IMR-90 (cell line): ENCODE measurements at regions not wholly inside any gene's neighbourhood (a gene's known extent, or its start where the extent isn't known, plus 50 kb on each side); places are given as distances from the start of the nearest gene placed in this dataset.

ENCODE experiments used
- ATAC-seq: fragments of 200-7000 bp; cut with Tn5 transposase; 2 replicates; pipeline ENCODE4 v1.9.1; 2020; ENCODE audit warnings: low read depth, mild to moderate bottlenecking, moderate library complexity
- BruUV-seq: library from RNA; stranded (reverse); fragments of 400-500 nt; replicated peaks from 2 replicates; lab custom pipeline; 2021; lab: Mats Ljungman, UMichigan
- CTCF ChIA-PET: fragments of 300-600 bp; formaldehyde crosslinking; extraction: SDS; loops from one replicate; lab custom pipeline; 2021; ENCODE audit warnings: antibody characterized with exemption; lab: Yijun Ruan, JAX
- POLR2A ChIA-PET: fragments of 300-600 bp; sonication (Branson Sonifier 250); formaldehyde crosslinking; loops from one replicate; lab custom pipeline; 2022; ENCODE audit warnings: antibody characterized with exemption; ENCODE audit not compliant: unreplicated experiment; lab: Charles Lee
- DNase-seq: peaks from one replicate; pipeline ENCODE4 v3.0.0; 2013
- H2AFZ ChIP-seq: replicated peaks from 2 replicates; pipeline ENCODE3; 2013; ENCODE audit warnings: low read length, mild to moderate bottlenecking; ENCODE audit not compliant: poor library complexity
- H2AK5ac ChIP-seq: 2 replicates; pipeline ENCODE4 v1.6.1; 2013; ENCODE audit warnings: low read depth, low read length, inconsistent platforms
- H2AK9ac ChIP-seq: replicated peaks from 2 replicates; pipeline ENCODE3; 2013; ENCODE audit warnings: mild to moderate bottlenecking, low read depth, low read length, moderate library complexity; ENCODE audit not compliant: poor library complexity
- H2BK120ac ChIP-seq: 2 replicates; pipeline ENCODE4 v1.6.1; 2013; ENCODE audit warnings: low read depth, low read length, inconsistent platforms
- H2BK15ac ChIP-seq: 3 replicates; pipeline ENCODE4 v1.6.1; 2013; ENCODE audit warnings: low read depth, low read length, inconsistent platforms
- H2BK20ac ChIP-seq: 2 replicates; pipeline ENCODE4 v1.6.1; 2013; ENCODE audit warnings: low read depth, mild to moderate bottlenecking, inconsistent platforms, low read length, moderate library complexity
- H2BK5ac ChIP-seq: 2 replicates; pipeline ENCODE4 v1.6.1; 2013; ENCODE audit warnings: mild to moderate bottlenecking, low read depth, low read length, inconsistent platforms; ENCODE audit not compliant: poor library complexity, severe bottlenecking
- H3K14ac ChIP-seq: replicated peaks from 2 replicates; pipeline ENCODE4 v1.6.1; 2013; ENCODE audit warnings: low read depth, low read length, inconsistent platforms
- H3K18ac ChIP-seq: 2 replicates; pipeline ENCODE4 v1.6.1; 2013; ENCODE audit warnings: low read depth, low read length, control low read depth
- H3K23ac ChIP-seq: 2 replicates; pipeline ENCODE4 v1.6.1; 2013; ENCODE audit warnings: low read depth, low read length, inconsistent platforms
- H3K27ac ChIP-seq: 2 replicates; pipeline ENCODE4 v1.5.1; 2013; ENCODE audit warnings: mild to moderate bottlenecking, control low read depth, low read length; ENCODE audit not compliant: insufficient read depth
- H3K27me3 ChIP-seq: 2 replicates; pipeline ENCODE4 v1.6.1; 2013; ENCODE audit warnings: low read length; ENCODE audit not compliant: control insufficient read depth, insufficient read depth
- H3K36me3 ChIP-seq: 2 replicates; pipeline ENCODE4 v1.6.1; 2013; ENCODE audit warnings: low read length, mixed read lengths; ENCODE audit not compliant: control insufficient read depth, insufficient read depth
- H3K4ac ChIP-seq: 2 replicates; pipeline ENCODE4 v1.6.1; 2013; ENCODE audit warnings: low read depth, low read length, inconsistent platforms
- H3K4me1 ChIP-seq: 2 replicates; pipeline ENCODE4 v1.6.1; 2013; ENCODE audit warnings: low read length, mixed read lengths; ENCODE audit not compliant: control insufficient read depth, insufficient read depth
- H3K4me2 ChIP-seq: 2 replicates; pipeline ENCODE4 v1.6.1; 2013; ENCODE audit warnings: low read depth, mild to moderate bottlenecking, control low read depth, low read length, moderate library complexity
- H3K4me3 ChIP-seq: 2 replicates; pipeline ENCODE4 v1.5.1; 2013; ENCODE audit warnings: low read depth, mild to moderate bottlenecking, control low read depth, low read length, moderate library complexity; ENCODE audit not compliant: insufficient read depth
- H3K56ac ChIP-seq: 2 replicates; pipeline ENCODE4 v1.6.1; 2013; ENCODE audit warnings: low read length, inconsistent platforms; ENCODE audit not compliant: insufficient read depth; ENCODE audit errors: extremely low read depth
- H3K79me1 ChIP-seq, 2 experiments: 2 replicates each; pipeline ENCODE4 v1.6.1; 2013; ENCODE audit warnings: low read length in 2 of 2, inconsistent platforms in 1 of 2, low read depth in 1 of 2
- H3K9ac ChIP-seq: 2 replicates; pipeline ENCODE4 v1.6.1; 2013; ENCODE audit warnings: low read depth, low read length, control low read depth
- H3K9me1 ChIP-seq: 2 replicates; pipeline ENCODE4 v1.6.1; 2013; ENCODE audit warnings: low read length, inconsistent platforms; ENCODE audit not compliant: insufficient read depth
- H3K9me3 ChIP-seq: 2 replicates; pipeline ENCODE4 v1.6.1; 2013; ENCODE audit warnings: low read length; ENCODE audit not compliant: control insufficient read depth, insufficient read depth
- H4K20me1 ChIP-seq: 2 replicates; pipeline ENCODE4 v1.6.1; 2013; ENCODE audit warnings: low read length, inconsistent platforms; ENCODE audit not compliant: insufficient read depth
- H4K5ac ChIP-seq: 2 replicates; pipeline ENCODE4 v1.6.1; 2013; ENCODE audit warnings: mild to moderate bottlenecking, low read depth, low read length, control low read depth
- H4K8ac ChIP-seq, 2 experiments: 2 replicates each; pipeline ENCODE4 v1.6.1; 2013; ENCODE audit warnings: low read depth in 2 of 2, low read length in 2 of 2, control low read depth in 1 of 2, inconsistent platforms in 1 of 2
- H4K91ac ChIP-seq: 2 replicates; pipeline ENCODE4 v1.6.1; 2013; ENCODE audit warnings: low read depth, low read length, inconsistent platforms; ENCODE audit not compliant: insufficient read depth
- BHLHE40 ChIP-seq: fragments of 150-350 bp; IDR thresholded peaks from 2 replicates; pipeline ENCODE4 v1.6.1; 2016; ENCODE audit warnings: mild to moderate bottlenecking, low read depth, low read length
- CHD1 ChIP-seq: IDR thresholded peaks from 2 replicates; pipeline ENCODE4 v1.6.1; 2012; ENCODE audit warnings: low read depth, low read length, improper control_type of control experiment
- CTCF ChIP-seq: conservative IDR thresholded peaks from 2 replicates; pipeline ENCODE4 v1.5.1; 2012; ENCODE audit warnings: mild to moderate bottlenecking, low read depth, low read length, improper control_type of control experiment
- FOS ChIP-seq: fragments of 150-350 bp; IDR thresholded peaks from 2 replicates; pipeline ENCODE4 v1.6.1; 2016; ENCODE audit warnings: low read depth, low read length
- MAZ ChIP-seq: IDR thresholded peaks from 2 replicates; pipeline ENCODE4 v1.6.1; 2012; ENCODE audit warnings: low read depth, mild to moderate bottlenecking, low read length, improper control_type of control experiment, moderate library complexity, borderline replicate concordance
- MXI1 ChIP-seq: IDR thresholded peaks from 2 replicates; pipeline ENCODE4 v1.6.1; 2012; ENCODE audit warnings: low read depth, mild to moderate bottlenecking, low read length, moderate library complexity, borderline replicate concordance
- RAD21 ChIP-seq: IDR thresholded peaks from 2 replicates; pipeline ENCODE4 v1.6.1; 2012; ENCODE audit warnings: low read length, improper control_type of control experiment
- RCOR1 ChIP-seq: IDR thresholded peaks from 2 replicates; pipeline ENCODE4 v1.6.1; 2012; ENCODE audit warnings: mild to moderate bottlenecking, low read length, improper control_type of control experiment; ENCODE audit not compliant: insufficient replicate concordance
- SMC3 ChIP-seq: fragments of 150-350 bp; IDR thresholded peaks from 2 replicates; pipeline ENCODE4 v1.6.1; 2016; ENCODE audit warnings: low read depth, mild to moderate bottlenecking, antibody characterized with exemption, low read length, moderate library complexity
- USF2 ChIP-seq: fragments of 150-350 bp; IDR thresholded peaks from 2 replicates; pipeline ENCODE4 v1.6.1; 2017; ENCODE audit warnings: mild to moderate bottlenecking, antibody characterized with exemption, low read length, low read depth
- WGBS, 2 experiments: methylation state at CpG; one replicate each; pipeline versions ENCODE4 v1.1.5 to v1.1.7; 2013; ENCODE audit warnings: missing lambda C conversion rate in 2 of 2; ENCODE audit not compliant: insufficient read length in 1 of 2; ENCODE audit errors: extremely low coverage in 2 of 2; 5-methylcytosine and 5-hydroxymethylcytosine counted together
- dilution Hi-C: fragments of 300-500 bp; cut with HindIII; formaldehyde crosslinking; loops from one replicate; pipeline ENCODE4 v1.14.3; 2018; ENCODE audit warnings: low sequenced_read_pairs; ENCODE audit not compliant: unreplicated experiment
- in situ Hi-C: fragments of 300-500 bp; cut with MboI; formaldehyde crosslinking; loops from 3 replicates; pipeline ENCODE4 v1.14.3; 2019; ENCODE audit warnings: low sequenced_read_pairs, inconsistent platforms, mixed read lengths
- intact Hi-C: fragments of 100-400 bp; cut with micrococcal nuclease; formaldehyde crosslinking; loops from 2 replicates; pipeline ENCODE4 v1.10.0; 2022

GRCh38 chr6:91490671-91491301, 903.9 kb upstream of the MAP3K7 start:
- Histone ChIP-seq H3K9me1 (no peaks in the 10 kb centered on the region), H4K5ac (no peak overlapping the region), H3K4me2 (no peak overlapping the region), H2BK15ac (no peak overlapping the region), H3K14ac (no peak overlapping the region), H3K9me3 (no peaks in the 10 kb centered on the region), H4K20me1 (no peaks in the 10 kb centered on the region), H3K23ac (no peak overlapping the region), H3K36me3 (no peaks in the 10 kb centered on the region), H3K79me1 (no peaks in the 10 kb centered on the region), H2AK5ac (no peak overlapping the region), H4K8ac (no peak overlapping the region), H3K4me3 (no peak overlapping the region), H3K27me3 (no peaks in the 10 kb centered on the region; the same call in 1 of the 2 replicates), H3K9ac (no peak overlapping the region), H2BK20ac (no peak overlapping the region), H2BK5ac (no peak overlapping the region), H3K4me1 (no peaks in the 10 kb centered on the region), H2AK9ac (no peak overlapping the region), H3K27ac (no peak overlapping the region), H3K56ac (no peak overlapping the region), H3K4ac (no peak overlapping the region), H2BK120ac (no peak overlapping the region), H3K18ac (no peak overlapping the region), H4K91ac (no peak overlapping the region), H2AFZ (no peak overlapping the region)
- DNase-seq (no peak), ATAC-seq (no peak)
- POLR2A ChIA-PET: interaction anchor here (0.6 kb wide), 1 partner anchor 103 kb away, joined by 3 read pairs; no protein-coding TSS in a partner anchor
- TF ChIP-seq MAZ: no peak
- no peak for TF ChIP-seq BHLHE40
- no peak for TF ChIP-seq CTCF
- TF ChIP-seq RCOR1: no peak
- no peak for TF ChIP-seq CHD1
- no peak for TF ChIP-seq SMC3
- TF ChIP-seq MXI1: no peak
- no peak for TF ChIP-seq RAD21
- TF ChIP-seq FOS: no peak
- TF ChIP-seq USF2: no peak
- intact Hi-C loops (no loop called here), dilution Hi-C loops (no loop called here), in situ Hi-C loops (no loop called here)
- WGBS, 2 experiments: no CpG with 5 or more reads among the region's 2 CpGs
- BruUV-seq: no TSS peak
- CTCF ChIA-PET: interaction anchor here (0.5 kb wide), 1 partner anchor 21 kb away, joined by 3 read pairs; no protein-coding TSS in a partner anchor
